HAP-1 (cell line): ENCODE measurements at regions not wholly inside any gene's neighbourhood (a gene's known extent, or its start where the extent isn't known, plus 50 kb on each side); places are given as distances from the start of the nearest gene placed in this dataset.
"Not testable (repeated sequence)": the region's sequence is repeated elsewhere in the genome, so short reads cannot be mapped to it uniquely, and the experiment has no call there.

Experiments used
- DNase-seq, 2 experiments: peaks; one replicate each; pipeline ENCODE4 v3.0.0-alpha.2; 2016 to 2020; ENCODE audit warnings: low spot score in 2 of 2
- H3K27me3 ChIP-seq: fragments of 250-450 bp; sonication (Bioruptor Pico); 2 replicates; pipeline ENCODE4 v1.5.1; 2020; ENCODE audit warnings: low read depth, mild to moderate bottlenecking, moderate library complexity
- H3K36me3 ChIP-seq: fragments of 250-450 bp; sonication (Bioruptor Pico); replicated peaks from 2 replicates; pipeline ENCODE4 v1.5.1; 2020; ENCODE audit warnings: mild to moderate bottlenecking
- H3K4me1 ChIP-seq: fragments of 250-450 bp; sonication (Bioruptor Pico); 2 replicates; pipeline ENCODE4 v1.5.1; 2020; ENCODE audit warnings: mild to moderate bottlenecking
- H3K4me3 ChIP-seq: fragments of 250-450 bp; sonication (Bioruptor Pico); 2 replicates; pipeline ENCODE4 v1.5.1; 2020; ENCODE audit warnings: mild to moderate bottlenecking, moderate library complexity
- H3K9me3 ChIP-seq: fragments of 250-450 bp; sonication (Bioruptor Pico); 2 replicates; pipeline ENCODE4 v1.5.1; 2020; ENCODE audit warnings: mild to moderate bottlenecking, moderate library complexity
- in situ Hi-C: fragments of 300-500 bp; cut with MboI; formaldehyde crosslinking; loops from 3 replicates; pipeline ENCODE4 v1.14.3; 2020; ENCODE audit warnings: low sequenced_read_pairs, inconsistent platforms, mixed read lengths

GRCh38 chr6:51462896-51463295, 624.5 kb downstream of the PKHD1 start:
- Histone ChIP-seq H3K4me1 (no peaks in the 10 kb centered on the region), H3K27me3 (no peaks in the 10 kb centered on the region), H3K9me3 (no peaks in the 10 kb centered on the region), H3K4me3 (no peak overlapping the region), H3K36me3 (no peaks in the 10 kb centered on the region)
- DNase-seq: no peak
- in situ Hi-C loops: no loop called here

- H3K4me3 ChIP-seq: no peak overlapping the region
- H3K27me3 ChIP-seq: no peaks in the 10 kb centered on the region
- no peaks in the 10 kb centered on the region for H3K4me1 ChIP-seq
- DNase-seq: no peak
- in situ Hi-C loops: no loop called here
- H3K36me3 ChIP-seq: no peaks in the 10 kb centered on the region
- no peaks in the 10 kb centered on the region for H3K9me3 ChIP-seq
Observed at GRCh38 chr6:51463321-51463720, 624.1 kb downstream of the PKHD1 start.

- in situ Hi-C loops: no loop called here
- H3K27me3 ChIP-seq: no peaks in the 10 kb centered on the region
- DNase-seq: no peak
- no peak overlapping the region for H3K4me3 ChIP-seq
- H3K9me3 ChIP-seq: no peaks in the 10 kb centered on the region
- no peaks in the 10 kb centered on the region for H3K36me3 ChIP-seq
- H3K4me1 ChIP-seq: no peaks in the 10 kb centered on the region
Observed at GRCh38 chr6:51464956-51465355, 622.5 kb downstream of the PKHD1 start.

GRCh38 chr6:51466427-51466826, 621.0 kb downstream of the PKHD1 start:
- in situ Hi-C loops: no loop called here
- no peaks in the 10 kb centered on the region for H3K36me3 ChIP-seq
- no peaks in the 10 kb centered on the region for H3K27me3 ChIP-seq
- H3K4me1 ChIP-seq: no peaks in the 10 kb centered on the region
- no peak for DNase-seq
- no peak overlapping the region for H3K4me3 ChIP-seq
- no peaks in the 10 kb centered on the region for H3K9me3 ChIP-seq

GRCh38 chr6:51467231-51467952, 620.0 kb downstream of the PKHD1 start:
- no peaks in the 10 kb centered on the region for H3K9me3 ChIP-seq
- H3K27me3 ChIP-seq: no peaks in the 10 kb centered on the region
- in situ Hi-C loops: no loop called here
- H3K36me3 ChIP-seq: no peaks in the 10 kb centered on the region
- H3K4me3 ChIP-seq: no peak overlapping the region
- DNase-seq: no peak
- H3K4me1 ChIP-seq: no peaks in the 10 kb centered on the region

- no peaks in the 10 kb centered on the region for H3K4me1 ChIP-seq
- H3K27me3 ChIP-seq: no peaks in the 10 kb centered on the region
- no peak overlapping the region for H3K4me3 ChIP-seq
- DNase-seq: no peak
- in situ Hi-C loops: no loop called here
- H3K36me3 ChIP-seq: no peaks in the 10 kb centered on the region
- no peaks in the 10 kb centered on the region for H3K9me3 ChIP-seq
Observed at GRCh38 chr6:51468704-51469103, 618.7 kb downstream of the PKHD1 start.

- DNase-seq: no peak
- H3K27me3 ChIP-seq: no peaks in the 10 kb centered on the region
- H3K4me1 ChIP-seq: no peaks in the 10 kb centered on the region
- H3K36me3 ChIP-seq: no peaks in the 10 kb centered on the region
- no peaks in the 10 kb centered on the region for H3K9me3 ChIP-seq
- no peak overlapping the region for H3K4me3 ChIP-seq
- in situ Hi-C loops: no loop called here
Observed at GRCh38 chr6:51472745-51473487, 614.5 kb downstream of the PKHD1 start.

GRCh38 chr6:51474022-51474975, 613.1 kb downstream of the PKHD1 start:
- no peaks in the 10 kb centered on the region for H3K27me3 ChIP-seq
- in situ Hi-C loops: no loop called here
- H3K9me3 ChIP-seq: no peaks in the 10 kb centered on the region
- H3K36me3 ChIP-seq: no peaks in the 10 kb centered on the region
- no peak overlapping the region for H3K4me3 ChIP-seq
- no peaks in the 10 kb centered on the region for H3K4me1 ChIP-seq
- DNase-seq: no peak

GRCh38 chr6:51477711-51478311, 609.6 kb downstream of the PKHD1 start:
- in situ Hi-C loops: no loop called here
- Histone ChIP-seq H3K4me1 (no peaks in the 10 kb centered on the region), H3K4me3 (no peak overlapping the region), H3K27me3 (no peaks in the 10 kb centered on the region), H3K36me3 (no peaks in the 10 kb centered on the region), H3K9me3 (no peaks in the 10 kb centered on the region)
- DNase-seq: no peak

GRCh38 chr6:51479296-51479695, 608.1 kb downstream of the PKHD1 start:
- Histone ChIP-seq H3K4me1 (no peaks in the 10 kb centered on the region), H3K36me3 (no peaks in the 10 kb centered on the region)

GRCh38 chr6:51480040-51480439, 607.4 kb downstream of the PKHD1 start:
- in situ Hi-C loops: no loop called here
- DNase-seq: no peak
- H3K4me3 ChIP-seq: no peak overlapping the region
- H3K36me3 ChIP-seq: no peaks in the 10 kb centered on the region
- H3K27me3 ChIP-seq: no peaks in the 10 kb centered on the region
- H3K4me1 ChIP-seq: no peaks in the 10 kb centered on the region
- no peaks in the 10 kb centered on the region for H3K9me3 ChIP-seq

More at GRCh38 chr6:51479296-51479695, 608.1 kb downstream of the PKHD1 start:
- in situ Hi-C loops: no loop called here
- DNase-seq: no peak
- H3K27me3 ChIP-seq: no peaks in the 10 kb centered on the region
- H3K4me3 ChIP-seq: no peak overlapping the region
- H3K9me3 ChIP-seq: no peaks in the 10 kb centered on the region

- H3K36me3 ChIP-seq, H3K9me3 ChIP-seq, DNase-seq, H3K27me3 ChIP-seq, H3K4me1 ChIP-seq, H3K4me3 ChIP-seq, in situ Hi-C loops: not testable (repeated sequence)
Observed at GRCh38 chr6:51485869-51486268, 601.5 kb downstream of the PKHD1 start.

GRCh38 chr6:51487937-51488336, 599.5 kb downstream of the PKHD1 start:
- H3K4me1 ChIP-seq: no peaks in the 10 kb centered on the region

More at GRCh38 chr6:51487937-51488336, 599.5 kb downstream of the PKHD1 start:
- in situ Hi-C loops: no loop called here
- H3K9me3 ChIP-seq: no peaks in the 10 kb centered on the region
- H3K27me3 ChIP-seq: no peaks in the 10 kb centered on the region
- DNase-seq: no peak
- no peak overlapping the region for H3K4me3 ChIP-seq
- H3K36me3 ChIP-seq: no peaks in the 10 kb centered on the region
